Epithelial cell of proximal tubule (primary cell): ENCODE measurements at regions not wholly inside any gene's neighbourhood (a gene's known extent, or its start where the extent isn't known, plus 50 kb on each side); places are given as distances from the start of the nearest gene placed in this dataset.

Source experiments
- DNase-seq: peaks from one replicate; pipeline ENCODE4 v3.0.0-alpha.2; 2011; ENCODE audit warnings: low read depth
- H3K4me3 ChIP-seq: 2 replicates; pipeline ENCODE4 v1.5.1; 2011; ENCODE audit warnings: low read depth, mild to moderate bottlenecking, low read length
- TF ChIP-seq, protein P1 (sequence below): conservative IDR thresholded peaks from 2 replicates; pipeline ENCODE4 v1.5.1; 2012; ENCODE audit warnings: low read depth, mild to moderate bottlenecking, low read length

DNA sequence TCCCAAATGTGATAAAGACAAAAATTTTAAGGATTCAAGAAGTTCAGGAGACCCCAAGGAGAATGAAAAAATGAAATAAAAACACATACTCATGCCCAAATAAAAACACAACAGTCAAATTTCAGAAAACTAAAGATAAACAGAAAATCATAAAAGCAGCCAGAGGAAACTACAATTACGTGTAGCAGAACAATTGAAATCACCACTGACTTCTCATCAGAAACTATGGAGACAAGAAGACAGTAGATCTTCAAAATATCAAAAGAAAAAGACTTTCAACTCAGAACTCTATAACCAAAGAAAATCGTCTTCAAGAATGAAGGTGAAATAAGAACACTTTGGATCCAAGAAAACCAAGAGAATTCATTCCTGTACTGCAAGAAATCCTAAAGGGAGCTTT lies 54.9 kb downstream of the DIO3 start:
- no peak for DNase-seq
- TF ChIP-seq, protein P1, sequence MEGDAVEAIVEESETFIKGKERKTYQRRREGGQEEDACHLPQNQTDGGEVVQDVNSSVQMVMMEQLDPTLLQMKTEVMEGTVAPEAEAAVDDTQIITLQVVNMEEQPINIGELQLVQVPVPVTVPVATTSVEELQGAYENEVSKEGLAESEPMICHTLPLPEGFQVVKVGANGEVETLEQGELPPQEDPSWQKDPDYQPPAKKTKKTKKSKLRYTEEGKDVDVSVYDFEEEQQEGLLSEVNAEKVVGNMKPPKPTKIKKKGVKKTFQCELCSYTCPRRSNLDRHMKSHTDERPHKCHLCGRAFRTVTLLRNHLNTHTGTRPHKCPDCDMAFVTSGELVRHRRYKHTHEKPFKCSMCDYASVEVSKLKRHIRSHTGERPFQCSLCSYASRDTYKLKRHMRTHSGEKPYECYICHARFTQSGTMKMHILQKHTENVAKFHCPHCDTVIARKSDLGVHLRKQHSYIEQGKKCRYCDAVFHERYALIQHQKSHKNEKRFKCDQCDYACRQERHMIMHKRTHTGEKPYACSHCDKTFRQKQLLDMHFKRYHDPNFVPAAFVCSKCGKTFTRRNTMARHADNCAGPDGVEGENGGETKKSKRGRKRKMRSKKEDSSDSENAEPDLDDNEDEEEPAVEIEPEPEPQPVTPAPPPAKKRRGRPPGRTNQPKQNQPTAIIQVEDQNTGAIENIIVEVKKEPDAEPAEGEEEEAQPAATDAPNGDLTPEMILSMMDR, result no peak
- H3K4me3 ChIP-seq, result no peak overlapping the region

- no peak for DNase-seq
- no peak overlapping the region for H3K4me3 ChIP-seq
- TF ChIP-seq, protein P1, result no peak
These were observed 58.2 kb downstream of the DIO3 start for GRCh38 chr14:101619484-101619883.

GRCh38 chr14:101620031-101620788 lies 58.9 kb downstream of the DIO3 start:
- no peak for DNase-seq
- no peak overlapping the region for H3K4me3 ChIP-seq
- TF ChIP-seq, protein P1, result no peak

GRCh38 chr14:101620821-101621785 lies 59.8 kb downstream of the DIO3 start:
- DNase-seq, result no peak
- H3K4me3 ChIP-seq, result no peak overlapping the region
- TF ChIP-seq, protein P1, result no peak

DNA sequence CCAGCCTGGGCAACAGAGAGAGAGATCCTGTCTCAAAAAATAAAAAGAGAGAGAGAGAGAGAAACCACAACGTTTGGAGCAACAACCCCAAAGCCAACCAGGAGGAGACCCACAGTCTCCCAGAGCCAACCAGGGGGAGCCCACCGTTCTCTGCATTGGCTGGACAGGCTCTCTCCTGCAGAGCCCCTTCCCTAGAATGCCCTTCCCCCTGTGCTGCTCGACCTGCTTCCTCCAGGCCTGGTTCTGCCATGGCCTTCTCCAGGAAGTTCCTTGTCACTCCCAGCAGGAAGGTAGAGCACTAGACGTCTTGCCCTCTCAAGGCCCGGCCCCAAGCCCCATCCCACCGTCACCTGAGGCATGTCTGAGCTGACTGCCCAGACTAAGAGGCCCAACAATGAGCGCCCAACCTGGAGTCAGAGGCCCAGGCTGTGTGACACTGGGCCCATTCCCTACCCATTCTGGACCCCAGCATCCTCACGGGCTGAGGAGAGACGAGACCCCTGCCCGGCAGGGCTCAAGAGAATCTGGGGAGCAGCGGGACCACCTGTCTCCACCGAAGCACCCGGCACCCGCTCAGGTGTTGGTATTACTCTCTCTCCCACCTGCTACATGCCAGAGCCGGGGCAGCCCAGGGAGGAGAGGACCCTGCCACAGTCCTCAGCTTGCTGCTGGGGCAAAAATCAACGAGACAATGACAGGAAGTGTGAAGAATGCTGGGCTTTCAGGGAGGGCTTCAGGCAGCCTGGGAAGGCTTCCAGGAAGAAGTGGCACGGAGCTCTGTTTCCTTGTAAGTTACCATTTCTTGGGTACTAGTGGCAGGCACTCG lies 61.2 kb downstream of the DIO3 start:
- H3K4me3 ChIP-seq, result no peak overlapping the region
- TF ChIP-seq, protein P1, result no peak
- DNase-seq, result no peak

GRCh38 chr14:101623077-101623372 lies 61.7 kb downstream of the DIO3 start:
- TF ChIP-seq, protein P1, result no peak
- DNase-seq, result no peak
- H3K4me3 ChIP-seq, result no peak overlapping the region
